GM19035 (cell line): ENCODE measurements at regions not wholly inside any gene's neighbourhood (a gene's known extent, or its start where the extent isn't known, plus 50 kb on each side); places are given as distances from the start of the nearest gene placed in this dataset.
"Not testable (repeated sequence)": the region's sequence is repeated elsewhere in the genome, so short reads cannot be mapped to it uniquely, and the experiment has no call there.

Experiments used
- ATAC-seq: cut with Tn5 transposase; IDR thresholded peaks from one replicate; pipeline ENCODE4 v1.9.1; 2021; ENCODE audit not compliant: unreplicated experiment

DNA sequence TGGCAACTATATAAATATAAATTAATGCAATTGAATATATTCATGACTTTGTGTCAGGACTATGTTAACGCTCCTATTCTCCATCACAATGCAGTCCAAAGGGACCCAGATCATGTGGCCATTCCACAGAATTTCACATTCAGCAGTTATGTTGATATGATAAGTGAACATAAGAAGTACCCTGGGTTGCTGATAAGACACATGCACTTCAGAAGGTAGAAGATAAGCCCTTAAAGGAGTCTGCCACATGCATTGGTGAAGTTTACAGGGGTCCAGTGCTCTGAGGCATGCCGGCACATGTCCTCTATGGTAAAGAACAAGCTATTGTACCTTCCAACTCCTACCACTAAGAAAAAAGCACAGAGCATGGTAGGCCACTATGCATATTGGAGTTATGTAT is 76.4 kb downstream of the PHAX start:
- no peak for ATAC-seq

- peak; percentile 68 for ATAC-seq
Measured at GRCh38 chr5:126680191-126680817, 79.6 kb downstream of the PHAX start.

GRCh38 chr5:126681314-126681713 is 80.6 kb downstream of the PHAX start:
- ATAC-seq: not testable (repeated sequence)

DNA sequence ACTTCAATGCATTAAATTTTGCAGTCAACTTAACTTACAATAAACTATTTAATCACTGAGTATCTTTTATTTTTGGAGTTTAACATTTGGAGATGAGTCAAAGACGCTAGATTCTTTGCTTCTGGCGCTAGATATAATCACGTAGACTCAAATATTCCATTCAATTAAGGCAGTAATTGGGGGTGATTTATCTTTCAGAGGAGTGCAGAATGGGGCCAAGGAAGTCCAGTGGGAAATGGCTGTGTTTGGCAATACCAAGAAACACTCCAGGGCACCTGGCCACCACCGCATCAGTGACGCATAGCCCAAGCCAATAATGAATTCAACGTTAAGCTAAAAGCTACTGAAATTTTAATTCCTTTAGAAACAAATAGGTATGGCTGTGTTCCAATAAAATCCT is 81.2 kb downstream of the PHAX start:
- ATAC-seq: no peak

GRCh38 chr5:126682856-126683255 is 82.1 kb downstream of the PHAX start:
- ATAC-seq: no peak

DNA sequence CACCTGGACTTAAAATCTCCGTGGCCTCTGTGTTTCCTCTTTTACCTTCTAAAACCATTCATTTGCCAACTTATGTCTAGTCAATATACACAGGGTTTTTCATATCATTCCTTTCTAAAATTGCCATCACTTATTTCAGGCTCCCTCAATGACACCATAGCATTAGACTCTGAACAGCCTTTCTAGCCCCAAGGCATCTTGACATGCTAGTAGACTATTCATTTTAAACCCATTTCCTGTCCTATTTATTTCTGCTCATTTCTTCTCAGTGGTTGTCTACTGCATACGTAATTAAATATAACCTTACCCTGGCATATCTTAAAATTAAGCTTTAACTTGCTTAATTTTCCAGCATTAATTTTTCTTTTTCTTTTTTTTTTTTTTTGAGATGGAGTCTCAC is 83.2 kb downstream of the PHAX start:
- ATAC-seq: no peak

DNA sequence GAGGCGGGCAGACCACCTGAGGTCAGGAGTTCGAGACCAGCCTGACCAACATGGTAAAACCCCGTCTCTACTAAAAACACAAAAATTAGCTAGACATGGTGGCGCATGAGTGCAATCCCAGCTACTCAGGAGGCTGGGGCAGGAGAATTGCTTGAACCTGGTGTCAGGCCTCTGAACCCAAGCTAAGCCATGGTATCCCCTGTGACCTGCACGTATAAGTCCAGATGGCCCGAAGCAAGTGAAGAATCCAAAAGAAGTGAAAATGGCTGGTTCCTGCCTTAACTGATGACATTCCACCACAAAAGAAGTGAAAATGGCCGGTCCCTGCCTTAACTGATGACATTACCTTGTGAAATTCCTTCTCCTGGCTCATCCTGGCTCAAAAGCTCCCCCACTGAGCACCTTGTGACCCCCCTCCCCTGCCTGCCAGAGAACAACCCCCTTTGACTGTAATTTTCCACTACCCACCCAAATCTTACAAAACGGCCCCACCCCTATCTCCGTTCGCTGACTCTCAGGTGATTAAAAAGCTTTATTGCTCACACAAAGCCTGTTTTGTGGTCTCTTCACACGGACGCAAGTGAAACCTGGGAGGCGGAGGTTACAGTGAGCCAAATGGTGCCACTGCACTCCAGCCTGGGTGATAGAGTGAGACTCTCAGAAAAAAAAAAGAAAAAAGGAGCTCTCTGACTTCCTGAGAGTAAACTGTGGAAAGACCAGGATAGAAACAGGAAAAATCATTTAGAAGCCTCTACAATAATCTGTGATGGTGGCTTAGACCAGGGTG is 84.1 kb downstream of the PHAX start:
- not testable (repeated sequence) for ATAC-seq

- no peak for ATAC-seq
Measured at GRCh38 chr5:126686451-126687126, 85.8 kb downstream of the PHAX start.

DNA sequence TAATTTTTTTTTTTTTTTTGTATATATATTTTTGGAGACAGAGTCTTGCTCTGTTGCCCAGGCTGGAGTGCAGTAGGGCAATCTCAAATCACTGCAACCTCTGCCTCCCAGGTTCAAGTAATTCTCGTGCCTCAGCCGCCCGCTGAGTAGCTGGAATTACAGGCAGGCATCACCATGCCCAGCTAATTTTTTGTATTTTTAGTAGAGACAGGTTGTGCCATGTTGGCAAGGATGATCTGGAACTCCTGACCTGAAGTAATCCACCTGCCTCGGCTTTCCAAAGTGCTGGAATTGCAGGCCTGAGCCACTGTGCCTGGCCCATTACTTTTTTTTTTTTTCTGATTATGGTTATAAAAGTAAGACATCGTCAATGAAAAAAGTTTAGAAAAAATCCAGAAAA is 84.0 kb upstream of the LMNB1 start:
- ATAC-seq: no peak

- ATAC-seq: no peak
Measured at GRCh38 chr5:126693806-126694205, 83.1 kb upstream of the LMNB1 start.

GRCh38 chr5:126694403-126694802 is 82.5 kb upstream of the LMNB1 start:
- no peak for ATAC-seq

DNA sequence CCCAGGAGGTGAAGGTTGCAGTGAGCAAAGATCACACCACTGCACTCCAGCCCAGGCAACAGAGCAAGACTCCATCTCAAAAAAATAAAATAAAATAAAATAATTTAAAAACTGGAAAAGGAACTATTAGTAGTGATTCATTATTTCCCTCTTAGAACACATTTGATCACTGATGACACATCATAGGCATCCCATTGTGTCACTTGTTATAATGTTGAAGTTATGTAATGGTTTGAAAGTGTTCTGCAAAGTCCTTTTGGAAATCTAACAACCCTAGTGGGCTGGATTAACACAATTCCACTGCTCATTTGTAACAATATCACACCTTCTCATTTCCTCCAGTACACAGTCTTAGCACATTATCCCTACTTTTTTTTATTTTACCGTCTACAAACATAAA is 81.8 kb upstream of the LMNB1 start:
- ATAC-seq: no peak

- ATAC-seq: no peak
Measured at GRCh38 chr5:126707080-126707479, 69.9 kb upstream of the LMNB1 start.

GRCh38 chr5:126715765-126716164 is 61.2 kb upstream of the LMNB1 start:
- no peak for ATAC-seq

DNA sequence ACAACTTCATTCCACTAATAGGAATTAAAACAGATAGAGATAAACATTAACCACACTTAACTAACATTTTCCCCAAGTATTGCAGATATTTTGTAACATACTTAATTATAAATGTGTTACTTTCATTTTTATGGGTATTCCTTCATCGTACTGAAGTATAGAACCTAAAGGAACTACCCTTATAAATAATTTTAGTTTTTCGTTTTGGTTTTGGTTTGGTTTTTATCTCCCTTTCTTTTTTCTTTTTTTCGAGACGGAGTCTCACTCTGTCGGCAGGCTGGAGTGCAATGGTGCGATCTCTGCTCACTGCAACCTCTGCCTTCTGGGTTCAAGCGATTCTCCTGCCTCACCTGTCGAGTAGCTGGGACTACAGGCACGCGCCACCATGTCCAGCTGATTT is 60.1 kb upstream of the LMNB1 start:
- ATAC-seq: no peak

- no peak for ATAC-seq
Measured at GRCh38 chr5:126718236-126718868, 58.6 kb upstream of the LMNB1 start.

DNA sequence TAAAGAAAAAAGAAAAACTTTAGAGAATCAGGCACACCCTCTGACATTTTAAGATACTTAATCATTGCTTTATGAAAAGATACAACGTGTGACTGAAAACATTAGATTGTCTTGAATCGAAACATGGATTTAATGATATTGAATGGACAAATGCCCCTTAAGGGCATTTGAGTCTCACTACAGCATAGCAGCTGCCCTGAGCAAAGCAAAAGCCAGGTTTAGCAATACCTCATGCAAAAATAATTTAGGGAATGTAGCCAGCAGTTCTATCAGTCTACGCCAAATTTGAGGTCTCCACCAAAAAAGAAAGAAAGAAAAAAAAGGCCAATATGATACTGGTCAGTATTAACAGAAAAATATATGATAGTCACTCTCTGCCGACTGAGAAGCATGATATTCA is 56.6 kb upstream of the LMNB1 start:
- ATAC-seq: no peak

DNA sequence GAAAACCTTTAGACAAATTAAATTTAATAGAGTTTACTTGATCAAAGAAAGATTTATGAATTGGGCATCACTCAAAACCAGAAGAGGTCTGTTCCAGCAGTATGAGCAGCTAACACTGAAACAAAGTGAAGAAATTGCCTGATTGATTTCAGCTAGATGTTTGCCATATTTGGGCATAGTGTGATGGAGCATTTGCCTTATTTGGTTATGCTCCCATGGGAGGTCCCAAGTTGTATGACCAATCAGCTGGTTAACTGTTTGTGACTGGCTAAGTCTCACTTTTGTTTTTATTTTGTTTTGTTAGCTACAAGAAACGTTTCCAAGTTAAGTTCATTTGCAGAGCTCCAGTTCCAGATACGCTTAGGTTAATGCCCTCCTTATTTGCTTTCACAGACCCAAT is 53.3 kb upstream of the LMNB1 start:
- no peak for ATAC-seq
